ENCODE measurements at regions not wholly inside any gene's neighbourhood (a gene's known extent, or its start where the extent isn't known, plus 50 kb on each side); places are given as distances from the start of the nearest gene placed in this dataset.
"Not testable (repeated sequence)": the region's sequence is repeated elsewhere in the genome, so short reads cannot be mapped to it uniquely, and the experiment has no call there.

DNA sequence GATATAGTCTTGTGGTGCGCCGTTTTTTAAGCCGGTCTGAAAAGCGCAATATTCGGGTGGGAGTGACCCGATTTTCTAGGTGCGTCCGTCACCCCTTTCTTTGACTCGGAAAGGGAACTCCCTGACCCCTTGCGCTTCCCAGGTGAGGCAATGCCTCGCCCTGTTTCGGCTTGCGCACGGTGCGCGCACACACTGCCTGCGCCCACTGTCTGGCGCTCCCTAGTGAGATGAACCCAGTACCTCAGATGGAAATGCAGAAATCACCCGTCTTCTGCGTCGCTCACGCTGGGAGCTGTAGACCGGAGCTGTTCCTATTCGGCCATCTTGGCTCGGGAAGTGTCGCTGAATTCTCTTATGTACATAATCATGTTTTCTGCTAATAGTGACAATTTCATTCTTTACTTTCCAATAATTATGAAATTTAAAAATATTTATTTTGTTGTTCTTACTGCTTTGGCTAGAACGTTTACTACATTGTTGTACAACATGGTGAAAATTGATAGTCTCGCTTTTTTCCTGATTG, 61.2 kb upstream of the MINDY3 start:
- H3K27me3 Mint-ChIP-seq (ENCODE audit: low read depth in 3 of 3); H3K9me3 ChIP-seq (replicated peaks in 1 of 2; ENCODE audit: control insufficient read depth in 1 of 2, insufficient read depth in 1 of 2, low read length in 2 of 2); H3K27me3 ChIP-seq (ENCODE audit: control insufficient read depth in 2 of 2, insufficient read depth in 2 of 2, low read length in 2 of 2); H3K27ac Mint-ChIP-seq; H3K27ac ChIP-seq (ENCODE audit: low read depth in 1 of 2, low read length in 2 of 2); H3K4me1 Mint-ChIP-seq; DNase-seq; H3K4me2 ChIP-seq (replicated peaks; ENCODE audit: extremely low read depth, low read length, poor library complexity, severe bottlenecking); intact Hi-C loops (cut with micrococcal nuclease); H3K9ac ChIP-seq (ENCODE audit: insufficient read depth, low read length, poor library complexity, severe bottlenecking); H3K4me1 ChIP-seq (ENCODE audit: control insufficient read depth in 1 of 2, insufficient read depth in 2 of 2, low read length in 2 of 2); H3K79me2 ChIP-seq (ENCODE audit: insufficient read depth, low read length); H3K36me3 ChIP-seq (replicated peaks in 1 of 2; ENCODE audit: control insufficient read depth in 1 of 2, insufficient read depth in 2 of 2, low read length in 2 of 2); H4K20me1 ChIP-seq (ENCODE audit: insufficient read depth, low read length); H3K9me3 Mint-ChIP-seq; H3K4me3 ChIP-seq (replicated peaks in 1 of 3; ENCODE audit: low read depth in 2 of 3, low read length in 3 of 3); H3K4me3 Mint-ChIP-seq; H2AFZ ChIP-seq (ENCODE audit: insufficient read depth, low read depth, low read length, poor library complexity, severe bottlenecking); H3K36me3 Mint-ChIP-seq: not testable (repeated sequence)
- 99% methylated on average over 10 of the region's 28 CpGs for WGBS (ENCODE audit: insufficient coverage)

DNA sequence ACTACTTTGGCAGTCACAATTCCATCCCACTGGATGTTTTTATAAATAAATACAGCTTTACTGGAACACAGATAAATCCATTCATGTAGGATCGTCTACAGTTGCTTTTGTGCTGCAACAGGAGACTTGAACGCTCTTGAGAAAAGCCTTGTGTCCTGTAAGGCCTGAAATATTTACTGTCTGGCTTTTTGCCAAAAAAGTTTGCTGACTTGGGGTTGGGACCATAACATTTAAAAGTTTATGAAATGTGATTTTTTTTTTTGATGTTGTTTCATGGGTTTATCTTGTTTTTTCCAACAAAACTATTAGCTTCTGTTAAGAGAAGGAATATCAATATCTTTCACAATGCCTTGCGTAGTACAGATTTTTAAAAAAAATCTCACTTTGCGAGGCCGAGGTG, 71.1 kb upstream of the MINDY3 start:
- 100% methylated on average over 1 of the region's 5 CpGs for WGBS (ENCODE audit: insufficient coverage)
- no peak overlapping the region for H3K27ac Mint-ChIP-seq
- Histone ChIP-seq H3K4me2 (replicated peaks; ENCODE audit: extremely low read depth, low read length, poor library complexity, severe bottlenecking) (no peak overlapping the region), H3K36me3 (replicated peaks in 1 of 2; ENCODE audit: control insufficient read depth in 1 of 2, insufficient read depth in 2 of 2, low read length in 2 of 2) (no peaks in the 10 kb centered on the region), H3K4me1 (ENCODE audit: control insufficient read depth in 1 of 2, insufficient read depth in 2 of 2, low read length in 2 of 2) (no peaks in the 10 kb centered on the region), H3K27me3 (ENCODE audit: control insufficient read depth in 2 of 2, insufficient read depth in 2 of 2, low read length in 2 of 2) (no peaks in the 10 kb centered on the region), H3K4me3 (replicated peaks in 1 of 3; ENCODE audit: low read depth in 2 of 3, low read length in 3 of 3) (no peak overlapping the region), H3K27ac (ENCODE audit: low read depth in 1 of 2, low read length in 2 of 2) (no peak overlapping the region), H3K9ac (ENCODE audit: insufficient read depth, low read length, poor library complexity, severe bottlenecking) (no peak overlapping the region), H4K20me1 (ENCODE audit: insufficient read depth, low read length) (no peaks in the 10 kb centered on the region), H3K79me2 (ENCODE audit: insufficient read depth, low read length) (no peaks in the 10 kb centered on the region), H3K9me3 (replicated peaks in 1 of 2; ENCODE audit: control insufficient read depth in 1 of 2, insufficient read depth in 1 of 2, low read length in 2 of 2) (no peaks in the 10 kb centered on the region), H2AFZ (ENCODE audit: insufficient read depth, low read depth, low read length, poor library complexity, severe bottlenecking) (no peak overlapping the region)
- DNase-seq, result no peak
- no peaks in the 10 kb centered on the region for H3K27me3 Mint-ChIP-seq (ENCODE audit: low read depth in 3 of 3)
- H3K36me3 Mint-ChIP-seq, result no peaks in the 10 kb centered on the region
- TF ChIP-seq, protein P1, sequence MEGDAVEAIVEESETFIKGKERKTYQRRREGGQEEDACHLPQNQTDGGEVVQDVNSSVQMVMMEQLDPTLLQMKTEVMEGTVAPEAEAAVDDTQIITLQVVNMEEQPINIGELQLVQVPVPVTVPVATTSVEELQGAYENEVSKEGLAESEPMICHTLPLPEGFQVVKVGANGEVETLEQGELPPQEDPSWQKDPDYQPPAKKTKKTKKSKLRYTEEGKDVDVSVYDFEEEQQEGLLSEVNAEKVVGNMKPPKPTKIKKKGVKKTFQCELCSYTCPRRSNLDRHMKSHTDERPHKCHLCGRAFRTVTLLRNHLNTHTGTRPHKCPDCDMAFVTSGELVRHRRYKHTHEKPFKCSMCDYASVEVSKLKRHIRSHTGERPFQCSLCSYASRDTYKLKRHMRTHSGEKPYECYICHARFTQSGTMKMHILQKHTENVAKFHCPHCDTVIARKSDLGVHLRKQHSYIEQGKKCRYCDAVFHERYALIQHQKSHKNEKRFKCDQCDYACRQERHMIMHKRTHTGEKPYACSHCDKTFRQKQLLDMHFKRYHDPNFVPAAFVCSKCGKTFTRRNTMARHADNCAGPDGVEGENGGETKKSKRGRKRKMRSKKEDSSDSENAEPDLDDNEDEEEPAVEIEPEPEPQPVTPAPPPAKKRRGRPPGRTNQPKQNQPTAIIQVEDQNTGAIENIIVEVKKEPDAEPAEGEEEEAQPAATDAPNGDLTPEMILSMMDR (IDR thresholded peaks at IDR 0.05), result no peak
- no peaks in the 10 kb centered on the region for H3K4me1 Mint-ChIP-seq
- intact Hi-C loops (cut with micrococcal nuclease), result no loop called here
- no peak overlapping the region for H3K4me3 Mint-ChIP-seq
- H3K9me3 Mint-ChIP-seq, result peaks cover 0 to 11% (median 5%) of the 10 kb centered on the region in 7 donors

DNA sequence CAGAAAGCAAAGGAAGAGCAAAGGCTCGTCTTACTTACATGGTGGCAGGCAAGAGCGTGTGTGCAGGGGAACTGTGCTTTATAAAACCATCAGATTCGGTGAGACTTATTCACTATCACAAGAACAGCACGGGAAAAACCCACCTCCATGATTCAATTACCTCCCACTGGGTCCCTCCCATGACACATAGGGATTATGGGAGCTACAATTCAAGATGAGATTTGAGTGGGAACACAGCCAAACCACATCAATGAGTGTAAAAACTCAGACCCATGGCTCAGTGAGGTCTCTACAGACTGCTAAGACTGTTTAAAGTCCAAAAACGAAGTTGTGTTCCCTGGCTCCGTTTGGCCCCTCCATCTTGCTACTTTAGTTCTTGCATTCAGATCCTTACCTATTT, 79.2 kb upstream of the MINDY3 start:
- H3K27me3 ChIP-seq (ENCODE audit: control insufficient read depth in 2 of 2, insufficient read depth in 2 of 2, low read length in 2 of 2); H3K4me3 Mint-ChIP-seq; DNase-seq; intact Hi-C loops (cut with micrococcal nuclease); H3K4me2 ChIP-seq (replicated peaks; ENCODE audit: extremely low read depth, low read length, poor library complexity, severe bottlenecking); H4K20me1 ChIP-seq (ENCODE audit: insufficient read depth, low read length); H3K9me3 Mint-ChIP-seq; H3K4me1 Mint-ChIP-seq; H3K36me3 Mint-ChIP-seq; H3K9ac ChIP-seq (ENCODE audit: insufficient read depth, low read length, poor library complexity, severe bottlenecking); H3K79me2 ChIP-seq (ENCODE audit: insufficient read depth, low read length); H3K27ac Mint-ChIP-seq; H3K27me3 Mint-ChIP-seq (ENCODE audit: low read depth in 3 of 3); H3K4me1 ChIP-seq (ENCODE audit: control insufficient read depth in 1 of 2, insufficient read depth in 2 of 2, low read length in 2 of 2); H3K27ac ChIP-seq (ENCODE audit: low read depth in 1 of 2, low read length in 2 of 2); H3K36me3 ChIP-seq (replicated peaks in 1 of 2; ENCODE audit: control insufficient read depth in 1 of 2, insufficient read depth in 2 of 2, low read length in 2 of 2); H3K4me3 ChIP-seq (replicated peaks in 1 of 3; ENCODE audit: low read depth in 2 of 3, low read length in 3 of 3); H3K9me3 ChIP-seq (replicated peaks in 1 of 2; ENCODE audit: control insufficient read depth in 1 of 2, insufficient read depth in 1 of 2, low read length in 2 of 2); H2AFZ ChIP-seq (ENCODE audit: insufficient read depth, low read depth, low read length, poor library complexity, severe bottlenecking): not testable (repeated sequence)
- WGBS (ENCODE audit: insufficient coverage), result 70% methylated on average over 3 of the region's 6 CpGs

All from CD14-positive monocyte (primary cell).